HCT116 (cell line): ENCODE measurements at regions not wholly inside any gene's neighbourhood (a gene's known extent, or its start where the extent isn't known, plus 50 kb on each side); places are given as distances from the start of the nearest gene placed in this dataset.
"Not testable (repeated sequence)": the region's sequence is repeated elsewhere in the genome, so short reads cannot be mapped to it uniquely, and the experiment has no call there.

Experiments used
- SRF ChIP-seq: IDR thresholded peaks from 2 replicates; pipeline ENCODE4 v1.6.1; 2012; ENCODE audit warnings: low read depth
- ZNF274 ChIP-seq: fragments of 200-500 bp; sonication (Bioruptor generic); IDR thresholded peaks from 2 replicates; pipeline ENCODE4 v1.6.1; 2014; ENCODE audit warnings: mild to moderate bottlenecking, low read depth, low read length, inconsistent platforms
- TF ChIP-seq, protein P1 (sequence below), 3 experiments: fragments of 200-600 bp in 1 of 3; sonication (generic) in 1 of 3; IDR thresholded peaks in 2 of 3; conservative IDR thresholded peaks in 1 of 3; 2 replicates each; pipeline ENCODE4 v1.5.1; 2012 to 2017; ENCODE audit warnings: low read depth in 2 of 3, low read length in 2 of 3, antibody characterized with exemption in 1 of 3, borderline replicate concordance in 1 of 3, control low read depth in 1 of 3, mild to moderate bottlenecking in 1 of 3, mixed read lengths in 1 of 3, mixed run types in 1 of 3, moderate library complexity in 1 of 3; ENCODE audit not compliant: insufficient read depth in 1 of 3
- TF ChIP-seq, protein P2 (sequence below): IDR thresholded peaks from 2 replicates; pipeline ENCODE4 v1.6.1; 2012

DNA sequence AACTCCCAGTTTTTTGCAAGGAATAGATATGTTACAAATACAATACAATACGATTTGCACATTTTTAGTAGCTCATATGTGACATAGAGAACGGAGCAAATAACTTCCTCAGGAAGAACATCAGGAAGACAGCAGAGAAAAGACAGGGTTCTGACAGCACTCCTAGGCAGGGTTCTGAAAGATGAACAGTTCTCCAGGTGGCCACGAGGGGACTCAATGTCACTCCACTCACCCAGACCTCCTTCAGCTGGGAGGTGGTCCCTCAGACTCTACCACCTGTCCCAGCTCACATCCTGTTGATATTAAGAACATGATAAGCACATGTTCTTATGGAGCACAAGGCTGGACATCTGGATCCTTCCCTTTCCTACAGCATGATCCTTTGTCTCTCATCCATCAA, 101.1 kb upstream of the CCT8L2 start:
- TF ChIP-seq, protein P1, sequence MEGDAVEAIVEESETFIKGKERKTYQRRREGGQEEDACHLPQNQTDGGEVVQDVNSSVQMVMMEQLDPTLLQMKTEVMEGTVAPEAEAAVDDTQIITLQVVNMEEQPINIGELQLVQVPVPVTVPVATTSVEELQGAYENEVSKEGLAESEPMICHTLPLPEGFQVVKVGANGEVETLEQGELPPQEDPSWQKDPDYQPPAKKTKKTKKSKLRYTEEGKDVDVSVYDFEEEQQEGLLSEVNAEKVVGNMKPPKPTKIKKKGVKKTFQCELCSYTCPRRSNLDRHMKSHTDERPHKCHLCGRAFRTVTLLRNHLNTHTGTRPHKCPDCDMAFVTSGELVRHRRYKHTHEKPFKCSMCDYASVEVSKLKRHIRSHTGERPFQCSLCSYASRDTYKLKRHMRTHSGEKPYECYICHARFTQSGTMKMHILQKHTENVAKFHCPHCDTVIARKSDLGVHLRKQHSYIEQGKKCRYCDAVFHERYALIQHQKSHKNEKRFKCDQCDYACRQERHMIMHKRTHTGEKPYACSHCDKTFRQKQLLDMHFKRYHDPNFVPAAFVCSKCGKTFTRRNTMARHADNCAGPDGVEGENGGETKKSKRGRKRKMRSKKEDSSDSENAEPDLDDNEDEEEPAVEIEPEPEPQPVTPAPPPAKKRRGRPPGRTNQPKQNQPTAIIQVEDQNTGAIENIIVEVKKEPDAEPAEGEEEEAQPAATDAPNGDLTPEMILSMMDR (IDR thresholded peaks at IDR 0.05 in 2 of 3, conservative IDR thresholded peaks at IDR 0.05 in 1 of 3; ENCODE audit: borderline replicate concordance in 1 of 3, insufficient read depth in 1 of 3, low read depth in 2 of 3, low read length in 2 of 3): 0 out of 6 replicates have a peak, but pooled peaks of 1 of the 3 experiments have one; percentile 7
- not testable (repeated sequence) for TF ChIP-seq ZNF274, SRF
- TF ChIP-seq, protein P2, sequence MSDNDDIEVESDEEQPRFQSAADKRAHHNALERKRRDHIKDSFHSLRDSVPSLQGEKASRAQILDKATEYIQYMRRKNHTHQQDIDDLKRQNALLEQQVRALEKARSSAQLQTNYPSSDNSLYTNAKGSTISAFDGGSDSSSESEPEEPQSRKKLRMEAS: not testable (repeated sequence)
